ENCODE measurements at regions not wholly inside any gene's neighbourhood (a gene's known extent, or its start where the extent isn't known, plus 50 kb on each side); places are given as distances from the start of the nearest gene placed in this dataset.
"Not testable (repeated sequence)": the region's sequence is repeated elsewhere in the genome, so short reads cannot be mapped to it uniquely, and the experiment has no call there.

DNA sequence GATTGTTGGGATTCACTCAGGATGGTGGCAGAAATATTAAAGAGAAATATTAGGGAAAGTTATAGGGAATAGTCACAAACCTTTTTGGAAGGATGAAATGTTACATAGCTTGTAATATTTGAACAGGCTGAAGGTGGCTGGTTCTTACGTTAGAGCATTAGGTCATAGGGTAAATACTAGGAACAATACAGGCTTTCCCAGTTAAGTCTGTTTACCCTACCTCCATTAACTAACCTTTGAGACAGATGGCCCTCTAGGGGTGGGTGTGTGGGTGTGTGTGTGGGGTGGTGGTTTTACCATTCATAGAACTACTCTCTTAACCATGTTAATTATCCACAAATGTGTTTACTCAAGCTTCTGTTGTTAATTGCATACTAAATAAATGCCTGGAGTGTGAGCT, 94.3 kb upstream of the STK32A start:
- ATAC-seq, result no peak
- ChIA-PET CTCF (no interaction called here), POLR2A (no interaction called here)
- Histone ChIP-seq H3K36me3 (ENCODE audit: control insufficient read depth in 2 of 3, insufficient read depth in 3 of 3, low read length in 3 of 3) (no peaks in the 10 kb centered on the region), H3K27me3 (ENCODE audit: control insufficient read depth in 2 of 2, insufficient read depth in 2 of 2, low read length in 2 of 2) (no peaks in the 10 kb centered on the region), H3K4me3 (ENCODE audit: low read length) (no peak overlapping the region), H3K4me1 (ENCODE audit: control insufficient read depth in 2 of 2, insufficient read depth in 2 of 2, low read length in 2 of 2) (no peaks in the 10 kb centered on the region), H3K9me3 (ENCODE audit: control insufficient read depth in 2 of 3, low read length in 3 of 3) (no peaks in the 10 kb centered on the region), H3K27ac (ENCODE audit: low read depth, low read length) (no peak overlapping the region)
- no peak for DNase-seq
- peaks cover 0 to 9% (median 4%) of the 10 kb centered on the region in 5 donors for H3K27me3 Mint-ChIP-seq
- no peak overlapping the region for H3K4me3 Mint-ChIP-seq
- no peaks in the 10 kb centered on the region for H3K4me1 Mint-ChIP-seq
- peaks cover 0 to 6% (median 0%) of the 10 kb centered on the region in 5 donors for H3K36me3 Mint-ChIP-seq
- no peak overlapping the region for H3K27ac Mint-ChIP-seq
- peaks cover 13 to 55% (median 27%) of the 10 kb centered on the region in 11 donors for H3K9me3 Mint-ChIP-seq
- intact Hi-C loops (cut with micrococcal nuclease), result no loop called here

DNA sequence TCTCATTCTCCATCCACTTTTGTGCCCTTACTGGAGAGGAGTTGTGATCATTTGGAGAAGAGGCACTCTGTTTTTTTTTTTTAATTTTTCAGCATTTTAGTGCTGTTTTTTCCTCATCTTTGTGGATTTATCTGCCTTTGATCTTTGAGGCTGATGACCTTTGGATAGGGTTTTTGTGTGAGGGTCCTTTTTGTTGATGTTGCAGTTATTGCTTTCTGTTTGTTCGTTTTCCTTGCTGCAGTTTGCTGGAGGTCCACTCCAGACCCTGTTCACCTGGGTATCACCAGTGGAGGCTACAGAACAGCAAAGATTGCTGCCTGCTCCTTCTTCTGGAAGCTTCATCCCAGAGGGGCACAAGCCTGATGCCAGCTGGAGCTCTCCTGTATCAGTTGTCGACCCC, 93.2 kb upstream of the STK32A start:
- H3K27me3 ChIP-seq (ENCODE audit: control insufficient read depth in 2 of 2, insufficient read depth in 2 of 2, low read length in 2 of 2); DNase-seq; POLR2A ChIA-PET; H3K27ac Mint-ChIP-seq; H3K36me3 Mint-ChIP-seq; H3K4me3 ChIP-seq (ENCODE audit: low read length); H3K9me3 ChIP-seq (ENCODE audit: control insufficient read depth in 2 of 3, low read length in 3 of 3); H3K36me3 ChIP-seq (ENCODE audit: control insufficient read depth in 2 of 3, insufficient read depth in 3 of 3, low read length in 3 of 3); intact Hi-C loops (cut with micrococcal nuclease); H3K27ac ChIP-seq (ENCODE audit: low read depth, low read length); H3K4me3 Mint-ChIP-seq; ATAC-seq; H3K4me1 ChIP-seq (ENCODE audit: control insufficient read depth in 2 of 2, insufficient read depth in 2 of 2, low read length in 2 of 2); H3K4me1 Mint-ChIP-seq: not testable (repeated sequence)
- CTCF ChIA-PET, result interaction anchor here (0.7 kb wide), 1 partner anchor 678 kb away, joined by 3 read pairs; no protein-coding TSS in a partner anchor
- peaks cover 0 to 12% (median 4%) of the 10 kb centered on the region in 5 donors for H3K27me3 Mint-ChIP-seq
- peaks cover 13 to 46% (median 27%) of the 10 kb centered on the region in 11 donors for H3K9me3 Mint-ChIP-seq

DNA sequence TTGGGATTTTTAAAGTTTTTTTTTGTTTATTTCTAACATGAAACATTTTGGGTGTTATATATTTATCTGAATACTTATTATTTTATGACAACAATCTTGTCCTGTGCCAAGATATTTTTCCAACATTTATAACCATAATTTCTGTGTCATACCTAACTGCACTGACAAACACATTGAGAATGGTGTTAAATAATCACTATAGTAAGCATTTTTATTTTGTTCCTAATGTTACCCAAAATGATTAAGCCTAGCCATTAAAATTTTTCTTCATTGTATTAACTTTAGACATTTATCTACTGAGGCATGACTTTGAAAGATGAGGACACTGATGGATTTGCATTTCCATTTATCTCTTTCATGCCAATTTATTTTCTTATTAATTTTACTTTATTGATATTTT, 91.6 kb upstream of the STK32A start:
- Mint-ChIP-seq H3K36me3 (peaks cover 0 to 4% (median 0%) of the 10 kb centered on the region in 5 donors), H3K4me1 (no peaks in the 10 kb centered on the region), H3K27ac (no peak overlapping the region), H3K27me3 (peaks cover 0 to 12% (median 6%) of the 10 kb centered on the region in 5 donors), H3K4me3 (no peak overlapping the region), H3K9me3 (peaks cover 11 to 35% (median 19%) of the 10 kb centered on the region in 11 donors)
- H3K27ac ChIP-seq (ENCODE audit: low read depth, low read length), result no peak overlapping the region
- ChIA-PET POLR2A (no interaction called here), CTCF (no interaction called here)
- intact Hi-C loops (cut with micrococcal nuclease), result no loop called here
- no peak for DNase-seq
- H3K4me1 ChIP-seq (ENCODE audit: control insufficient read depth in 2 of 2, insufficient read depth in 2 of 2, low read length in 2 of 2), result no peaks in the 10 kb centered on the region
- no peaks in the 10 kb centered on the region for H3K36me3 ChIP-seq (ENCODE audit: control insufficient read depth in 2 of 3, insufficient read depth in 3 of 3, low read length in 3 of 3)
- H3K27me3 ChIP-seq (ENCODE audit: control insufficient read depth in 2 of 2, insufficient read depth in 2 of 2, low read length in 2 of 2), result no peaks in the 10 kb centered on the region
- no peak for ATAC-seq
- no peaks in the 10 kb centered on the region for H3K9me3 ChIP-seq (ENCODE audit: control insufficient read depth in 2 of 3, low read length in 3 of 3)
- no peak overlapping the region for H3K4me3 ChIP-seq (ENCODE audit: low read length)

DNA sequence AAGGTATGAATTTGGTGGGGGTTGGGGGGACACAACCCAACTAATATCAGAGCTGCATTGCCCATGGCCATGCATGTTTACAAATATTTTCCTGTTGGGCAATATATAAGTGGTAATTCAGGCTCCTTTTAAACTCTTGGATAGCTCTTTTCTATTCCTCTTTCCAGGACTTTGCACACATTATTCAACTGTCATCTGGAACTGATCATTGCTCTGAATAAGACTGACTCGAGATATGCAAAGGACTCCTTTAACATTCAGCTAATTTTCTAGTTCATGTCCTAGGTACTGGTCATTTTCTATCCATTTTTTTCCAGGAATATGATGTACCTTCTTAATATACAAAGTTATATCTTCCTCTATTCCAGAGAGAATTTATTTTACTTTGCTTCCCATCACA, 89.5 kb upstream of the STK32A start:
- peaks cover 0 to 12% (median 6%) of the 10 kb centered on the region in 5 donors for H3K27me3 Mint-ChIP-seq
- no peak overlapping the region for H3K27ac Mint-ChIP-seq
- Histone ChIP-seq H3K9me3 (ENCODE audit: control insufficient read depth in 2 of 3, low read length in 3 of 3) (no peaks in the 10 kb centered on the region), H3K4me1 (ENCODE audit: control insufficient read depth in 2 of 2, insufficient read depth in 2 of 2, low read length in 2 of 2) (no peaks in the 10 kb centered on the region), H3K27me3 (ENCODE audit: control insufficient read depth in 2 of 2, insufficient read depth in 2 of 2, low read length in 2 of 2) (no peaks in the 10 kb centered on the region), H3K4me3 (ENCODE audit: low read length) (no peak overlapping the region), H3K36me3 (ENCODE audit: control insufficient read depth in 2 of 3, insufficient read depth in 3 of 3, low read length in 3 of 3) (no peaks in the 10 kb centered on the region), H3K27ac (ENCODE audit: low read depth, low read length) (no peak overlapping the region)
- DNase-seq (no peak), ATAC-seq (no peak)
- intact Hi-C loops (cut with micrococcal nuclease), result no loop called here
- no peaks in the 10 kb centered on the region for H3K4me1 Mint-ChIP-seq
- peaks cover 0 to 4% (median 0%) of the 10 kb centered on the region in 5 donors for H3K36me3 Mint-ChIP-seq
- ChIA-PET POLR2A (no interaction called here), CTCF (no interaction called here)
- peaks cover under 1 to 14% (median 5%) of the 10 kb centered on the region in 11 donors for H3K9me3 Mint-ChIP-seq
- H3K4me3 Mint-ChIP-seq, result no peak overlapping the region

DNA sequence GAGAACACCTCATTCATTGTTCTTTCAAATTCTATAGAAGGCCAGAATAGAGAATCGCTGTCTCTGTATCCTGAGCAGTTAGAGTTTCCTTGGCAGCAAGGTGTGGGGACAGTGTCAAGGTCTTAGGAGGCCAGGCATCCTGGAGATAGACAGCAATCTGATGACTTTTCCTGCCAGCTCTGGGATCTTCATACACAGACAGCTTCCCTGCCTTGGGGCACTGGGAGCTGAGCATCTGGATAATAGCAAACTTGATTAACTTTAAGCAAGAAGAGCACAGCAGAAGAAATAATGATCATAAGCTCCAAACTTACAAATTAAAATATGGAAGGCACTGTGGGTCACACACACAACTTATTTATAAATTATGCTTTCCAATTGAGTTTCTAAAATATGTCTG, 86.1 kb upstream of the STK32A start:
- Mint-ChIP-seq H3K36me3 (peaks cover 0 to 3% (median 0%) of the 10 kb centered on the region in 5 donors), H3K9me3 (peaks cover 0 to 4% (median 0%) of the 10 kb centered on the region in 11 donors), H3K4me1 (no peaks in the 10 kb centered on the region), H3K4me3 (no peak overlapping the region), H3K27me3 (peaks cover 0 to 16% (median 12%) of the 10 kb centered on the region in 5 donors), H3K27ac (no peak overlapping the region)
- DNase-seq, result no peak
- Histone ChIP-seq H3K27me3 (ENCODE audit: control insufficient read depth in 2 of 2, insufficient read depth in 2 of 2, low read length in 2 of 2) (no peaks in the 10 kb centered on the region), H3K9me3 (ENCODE audit: control insufficient read depth in 2 of 3, low read length in 3 of 3) (no peaks in the 10 kb centered on the region), H3K4me3 (ENCODE audit: low read length) (no peak overlapping the region), H3K4me1 (ENCODE audit: control insufficient read depth in 2 of 2, insufficient read depth in 2 of 2, low read length in 2 of 2) (no peaks in the 10 kb centered on the region), H3K36me3 (ENCODE audit: control insufficient read depth in 2 of 3, insufficient read depth in 3 of 3, low read length in 3 of 3) (no peaks in the 10 kb centered on the region), H3K27ac (ENCODE audit: low read depth, low read length) (no peak overlapping the region)
- POLR2A ChIA-PET, result no interaction called here
- CTCF ChIA-PET, result no interaction called here
- intact Hi-C loops (cut with micrococcal nuclease), result no loop called here
- ATAC-seq, result no peak

DNA sequence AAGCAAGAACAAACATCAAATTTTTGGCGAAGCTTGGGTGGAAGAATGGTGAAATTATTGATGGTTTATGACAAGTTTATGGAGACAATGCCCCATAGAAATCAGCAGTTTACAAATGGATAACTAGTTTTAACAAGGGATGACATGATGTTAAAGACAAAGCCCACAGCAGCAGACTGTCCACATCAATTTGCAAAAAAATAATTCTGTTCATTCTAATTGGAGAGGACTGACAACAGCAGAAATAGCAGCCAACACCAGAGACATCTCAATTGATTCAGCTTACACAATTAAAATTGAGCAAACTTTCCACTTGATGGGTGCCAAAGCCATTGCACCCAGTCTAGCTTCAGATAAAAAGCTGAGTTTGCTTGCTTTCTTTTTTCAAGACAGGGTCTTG, 82.7 kb upstream of the STK32A start:
- no peak overlapping the region for H3K27ac Mint-ChIP-seq
- H3K4me1 Mint-ChIP-seq, result no peaks in the 10 kb centered on the region
- ATAC-seq, result no peak
- H3K9me3 Mint-ChIP-seq, result peaks cover 0 to 3% (median 0%) of the 10 kb centered on the region in 11 donors
- Histone ChIP-seq H3K27me3 (ENCODE audit: control insufficient read depth in 2 of 2, insufficient read depth in 2 of 2, low read length in 2 of 2) (no peaks in the 10 kb centered on the region), H3K4me3 (ENCODE audit: low read length) (no peak overlapping the region), H3K9me3 (ENCODE audit: control insufficient read depth in 2 of 3, low read length in 3 of 3) (no peaks in the 10 kb centered on the region), H3K4me1 (ENCODE audit: control insufficient read depth in 2 of 2, insufficient read depth in 2 of 2, low read length in 2 of 2) (no peaks in the 10 kb centered on the region), H3K27ac (ENCODE audit: low read depth, low read length) (no peak overlapping the region), H3K36me3 (ENCODE audit: control insufficient read depth in 2 of 3, insufficient read depth in 3 of 3, low read length in 3 of 3) (no peaks in the 10 kb centered on the region)
- POLR2A ChIA-PET, result no interaction called here
- no peak overlapping the region for H3K4me3 Mint-ChIP-seq
- H3K36me3 Mint-ChIP-seq, result peaks cover 0 to 3% (median 0%) of the 10 kb centered on the region in 5 donors
- CTCF ChIA-PET, result no interaction called here
- peaks cover 0 to 12% (median 7%) of the 10 kb centered on the region in 5 donors for H3K27me3 Mint-ChIP-seq
- no peak for DNase-seq
- intact Hi-C loops (cut with micrococcal nuclease), result no loop called here

DNA sequence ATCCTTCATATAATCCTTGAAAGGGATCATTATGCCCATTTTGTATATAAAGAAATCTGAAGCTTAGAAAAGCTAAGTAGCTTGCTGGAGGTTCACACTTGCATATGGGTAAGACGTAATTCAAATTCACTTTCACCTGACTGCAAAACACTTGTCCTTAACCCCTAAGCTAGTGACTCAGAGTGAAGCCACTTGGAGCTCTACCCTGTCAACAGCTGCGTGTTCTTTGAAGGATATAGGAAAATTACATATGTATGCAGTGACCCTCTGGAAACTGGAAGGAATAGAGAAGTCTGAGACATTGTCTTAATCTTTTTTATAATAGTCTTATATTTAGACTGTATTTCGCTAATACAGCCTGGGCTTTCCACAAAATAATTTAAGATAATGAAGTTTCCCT, 80.0 kb upstream of the STK32A start:
- Histone ChIP-seq H3K4me1 (ENCODE audit: control insufficient read depth in 2 of 2, insufficient read depth in 2 of 2, low read length in 2 of 2) (no peaks in the 10 kb centered on the region), H3K27me3 (ENCODE audit: control insufficient read depth in 2 of 2, insufficient read depth in 2 of 2, low read length in 2 of 2) (no peaks in the 10 kb centered on the region), H3K27ac (ENCODE audit: low read depth, low read length) (no peak overlapping the region), H3K9me3 (ENCODE audit: control insufficient read depth in 2 of 3, low read length in 3 of 3) (no peaks in the 10 kb centered on the region), H3K36me3 (ENCODE audit: control insufficient read depth in 2 of 3, insufficient read depth in 3 of 3, low read length in 3 of 3) (no peaks in the 10 kb centered on the region), H3K4me3 (ENCODE audit: low read length) (no peak overlapping the region)
- no peaks in the 10 kb centered on the region for H3K4me1 Mint-ChIP-seq
- H3K36me3 Mint-ChIP-seq, result no peaks in the 10 kb centered on the region
- H3K27ac Mint-ChIP-seq, result no peak overlapping the region
- H3K9me3 Mint-ChIP-seq, result peaks cover 0 to 3% (median 0%) of the 10 kb centered on the region in 11 donors
- ATAC-seq, result no peak
- ChIA-PET CTCF (interaction anchor here (0.7 kb wide), 1 partner anchor 923 kb away, joined by 3 read pairs; no protein-coding TSS in a partner anchor), POLR2A (no interaction called here)
- intact Hi-C loops (cut with micrococcal nuclease), result no loop called here
- no peak for DNase-seq
- no peak overlapping the region for H3K4me3 Mint-ChIP-seq
- H3K27me3 Mint-ChIP-seq, result peaks cover 0 to 11% (median 7%) of the 10 kb centered on the region in 5 donors
